Non-pigmented ciliary epithelial cell (primary cell): ENCODE measurements at regions not wholly inside any gene's neighbourhood (a gene's known extent, or its start where the extent isn't known, plus 50 kb on each side); places are given as distances from the start of the nearest gene placed in this dataset.

Experiments used
- DNase-seq: peaks from one replicate; pipeline ENCODE4 v3.0.0-alpha.2; 2010; ENCODE audit warnings: low read depth

- DNase-seq = no peak
Observed at GRCh38 chr3:180185650-180186049, 148.9 kb upstream of the PEX5L start.

GRCh38 chr3:180188512-180189309 lies 152.0 kb upstream of the PEX5L start:
- no peak for DNase-seq

- DNase-seq = no peak
Observed at GRCh38 chr3:180189310-180189648, 152.5 kb upstream of the PEX5L start.

GRCh38 chr3:180196658-180197057 lies 159.9 kb upstream of the PEX5L start:
- no peak for DNase-seq

- no peak for DNase-seq
Observed at GRCh38 chr3:180199417-180199995, 162.8 kb upstream of the PEX5L start.

GRCh38 chr3:180215866-180216265 lies 179.1 kb upstream of the PEX5L start:
- no peak for DNase-seq

- DNase-seq = no peak
Observed at GRCh38 chr3:180223268-180223667, 186.5 kb upstream of the PEX5L start.

- DNase-seq = no peak
Observed at GRCh38 chr3:180229113-180229512, 192.4 kb upstream of the PEX5L start.

GRCh38 chr3:180239939-180240338 lies 203.2 kb upstream of the PEX5L start:
- DNase-seq = no peak

GRCh38 chr3:180246688-180247195 lies 210.0 kb upstream of the PEX5L start:
- no peak for DNase-seq

GRCh38 chr3:180250172-180250571 lies 213.4 kb upstream of the PEX5L start:
- DNase-seq = no peak

- DNase-seq = no peak
Observed at GRCh38 chr3:180252683-180253082, 215.9 kb upstream of the PEX5L start.

- DNase-seq = no peak
Observed at GRCh38 chr3:180253283-180253682, 216.5 kb upstream of the PEX5L start.

GRCh38 chr3:180264479-180264878 lies 227.7 kb upstream of the PEX5L start:
- DNase-seq = no peak

GRCh38 chr3:180265551-180265950 lies 228.8 kb upstream of the PEX5L start:
- DNase-seq = no peak

- DNase-seq = no peak
Observed at GRCh38 chr3:180267202-180267843, 230.6 kb upstream of the PEX5L start.

- no peak for DNase-seq
Observed at GRCh38 chr3:180274536-180274935, 237.8 kb upstream of the PEX5L start.

GRCh38 chr3:180275176-180275575 lies 238.4 kb upstream of the PEX5L start:
- DNase-seq = no peak

GRCh38 chr3:180277041-180277440 lies 240.3 kb upstream of the PEX5L start:
- DNase-seq = no peak

GRCh38 chr3:180278583-180279188 lies 241.9 kb upstream of the PEX5L start:
- DNase-seq = no peak

GRCh38 chr3:180280555-180280954 lies 243.8 kb upstream of the PEX5L start:
- no peak for DNase-seq

- no peak for DNase-seq
Observed at GRCh38 chr3:180282386-180282785, 245.6 kb upstream of the PEX5L start.

GRCh38 chr3:180283251-180283650 lies 246.5 kb upstream of the PEX5L start:
- no peak for DNase-seq
